Epithelial cell of esophagus (primary cell): ENCODE measurements at regions not wholly inside any gene's neighbourhood (a gene's known extent, or its start where the extent isn't known, plus 50 kb on each side); places are given as distances from the start of the nearest gene placed in this dataset.

ENCODE experiments used
- DNase-seq: peaks from one replicate; pipeline ENCODE4 v3.0.0; 2010; ENCODE audit warnings: low read depth
- H3K4me3 ChIP-seq: 2 replicates; pipeline ENCODE4 v1.5.1; 2011; ENCODE audit warnings: mild to moderate bottlenecking, low read length, control low read depth
- CTCF ChIP-seq: IDR thresholded peaks from 2 replicates; pipeline ENCODE4 v1.5.1; 2011; ENCODE audit warnings: low read depth, mild to moderate bottlenecking, low read length, control low read depth, inconsistent platforms; ENCODE audit not compliant: insufficient read depth; ENCODE audit errors: missing control alignments

DNA sequence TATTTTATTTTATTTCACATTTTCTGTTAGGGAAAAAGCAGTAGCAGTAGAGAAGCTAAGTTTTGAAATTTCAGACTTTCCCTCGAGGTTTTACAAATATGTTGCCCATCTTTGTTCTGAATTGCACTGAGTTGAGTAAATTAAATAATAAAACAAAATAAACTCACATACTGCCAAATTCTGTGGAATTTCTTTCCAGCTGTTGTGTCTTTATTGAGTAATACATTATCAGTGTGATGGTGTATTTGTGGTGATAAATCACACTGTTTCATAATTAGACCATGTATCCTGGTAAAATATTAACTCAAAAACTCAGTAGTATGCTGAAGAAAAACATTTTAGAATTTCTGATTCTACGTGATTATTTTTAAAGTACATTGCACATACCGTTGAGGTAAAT, 592.1 kb downstream of the SI start:
- H3K4me3 ChIP-seq = no peak overlapping the region
- no peak for DNase-seq
- TF ChIP-seq CTCF = no peak

GRCh38 chr3:164479978-164480377, 598.3 kb downstream of the SI start:
- DNase-seq = no peak
- H3K4me3 ChIP-seq = no peak overlapping the region
- no peak for TF ChIP-seq CTCF

DNA sequence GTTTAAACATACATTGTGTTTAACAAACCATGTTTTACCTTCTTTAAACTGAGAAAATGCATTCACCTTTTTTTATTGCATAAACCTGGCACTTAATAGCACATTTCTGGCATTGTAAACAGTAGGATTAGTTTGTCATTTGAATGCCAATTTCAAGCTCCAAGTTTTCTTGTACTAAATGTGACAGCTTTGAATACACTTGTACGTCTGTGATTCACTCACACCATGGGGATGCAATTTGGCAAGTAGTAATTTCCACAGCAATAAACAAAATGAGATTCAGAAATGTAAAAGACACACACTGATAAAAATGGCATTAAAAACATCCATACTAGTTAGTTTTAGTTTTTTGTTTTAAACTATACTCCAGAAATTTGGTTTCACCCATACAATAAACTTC, 598.9 kb downstream of the SI start:
- no peak for DNase-seq
- TF ChIP-seq CTCF = no peak
- no peak overlapping the region for H3K4me3 ChIP-seq

DNA sequence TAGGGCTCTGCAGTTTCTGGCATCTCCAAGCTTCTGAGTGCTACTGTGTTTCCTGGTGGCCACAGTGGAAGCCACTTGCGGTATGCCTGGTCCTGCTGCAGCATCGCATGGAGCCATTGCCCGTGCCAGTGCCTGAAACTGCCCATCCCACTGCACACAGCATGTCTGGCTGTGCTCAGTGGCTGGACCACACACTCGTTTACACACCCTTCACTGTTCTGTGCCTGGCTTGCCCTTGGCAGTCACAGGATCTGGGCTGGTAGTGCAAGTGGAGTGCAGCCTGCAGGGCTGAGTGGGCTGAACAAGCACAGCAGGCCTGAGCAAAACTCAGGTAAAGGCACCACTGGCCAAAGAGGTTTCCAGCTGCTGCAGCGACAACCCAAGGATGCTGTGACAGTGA, 600.0 kb downstream of the SI start:
- no peak overlapping the region for H3K4me3 ChIP-seq
- no peak for TF ChIP-seq CTCF
- DNase-seq = no peak

DNA sequence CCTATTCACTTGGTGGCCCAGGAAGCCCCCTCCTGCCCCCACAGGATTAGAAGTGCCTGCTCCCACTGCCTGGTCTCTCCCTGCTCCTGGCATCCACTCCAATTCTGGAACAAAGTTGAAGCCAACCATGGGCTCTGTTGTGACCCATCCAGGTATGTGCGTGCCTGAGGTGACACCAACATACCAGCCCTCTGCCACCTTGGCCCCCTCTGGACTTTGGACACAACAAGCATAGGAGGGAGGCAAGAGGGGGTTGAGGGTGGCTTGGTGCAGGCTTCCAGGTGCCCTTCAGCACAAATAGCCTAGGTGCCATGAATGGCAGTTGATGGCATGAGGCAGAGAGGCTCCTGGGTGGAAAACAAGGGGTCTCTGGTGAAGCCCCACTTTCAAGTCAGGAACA, 600.9 kb downstream of the SI start:
- H3K4me3 ChIP-seq = no peak overlapping the region
- no peak for DNase-seq
- no peak for TF ChIP-seq CTCF

- H3K4me3 ChIP-seq = no peak overlapping the region
- no peak for DNase-seq
- no peak for TF ChIP-seq CTCF
Observed at GRCh38 chr3:164476631-164477030, 601.7 kb downstream of the SI start.

GRCh38 chr3:164470471-164470870, 607.8 kb downstream of the SI start:
- no peak overlapping the region for H3K4me3 ChIP-seq
- TF ChIP-seq CTCF = no peak
- no peak for DNase-seq
